RWPE1 (cell line): ENCODE measurements at regions not wholly inside any gene's neighbourhood (a gene's known extent, or its start where the extent isn't known, plus 50 kb on each side); places are given as distances from the start of the nearest gene placed in this dataset.

Source experiments
- CTCF ChIA-PET: fragments of 350-600 bp; sonication (Branson Sonifier 250); formaldehyde crosslinking; extraction: SDS; loops from one replicate; lab custom pipeline; 2021; lab: Yijun Ruan, JAX
- POLR2A ChIA-PET: fragments of 400-600 bp; formaldehyde crosslinking; extraction: SDS; loops from one replicate; lab custom pipeline; 2020; ENCODE audit warnings: antibody characterized with exemption; ENCODE audit not compliant: low non-redundant PET; lab: Yijun Ruan, JAX
- DNase-seq: peaks from one replicate; pipeline ENCODE4 v3.0.0; 2012; ENCODE audit warnings: low spot score
- H3K27ac ChIP-seq: fragments of 450-650 bp; 2 replicates; pipeline ENCODE4 v1.5.1; 2017
- CTCF ChIP-seq: fragments of 450-650 bp; conservative IDR thresholded peaks from 2 replicates; pipeline ENCODE4 v1.5.1; 2017; ENCODE audit warnings: low read depth, mild to moderate bottlenecking

- DNase-seq: peak; percentile 73
- no peak overlapping the region for H3K27ac ChIP-seq
- TF ChIP-seq CTCF: no peak
- CTCF ChIA-PET: no interaction called here
- POLR2A ChIA-PET: no interaction called here
Measured at GRCh38 chr11:105244160-105244825, 104.7 kb upstream of the CARD18 start.

- no peak for DNase-seq
- no peak for TF ChIP-seq CTCF
- no peak overlapping the region for H3K27ac ChIP-seq
- POLR2A ChIA-PET: no interaction called here
- CTCF ChIA-PET: no interaction called here
Measured at GRCh38 chr11:105241136-105241535, 101.6 kb upstream of the CARD18 start.

- POLR2A ChIA-PET: no interaction called here
- DNase-seq: no peak
- CTCF ChIA-PET: interaction anchor here (0.6 kb wide), 2 partner anchors 27 to 1295 kb away, joined by 3 to 5 read pairs; no protein-coding TSS in a partner anchor
Measured at GRCh38 chr11:105236664-105237063, 97.1 kb upstream of the CARD18 start.

GRCh38 chr11:105233285-105233684 is 93.7 kb upstream of the CARD18 start:
- no peak for DNase-seq
- no peak for TF ChIP-seq CTCF
- POLR2A ChIA-PET: no interaction called here
- CTCF ChIA-PET: interaction anchor here (0.6 kb wide), 1 partner anchor 9 kb away, joined by 3 read pairs; no protein-coding TSS in a partner anchor
- H3K27ac ChIP-seq: no peak overlapping the region

More at GRCh38 chr11:105236664-105237063, 97.1 kb upstream of the CARD18 start:
- H3K27ac ChIP-seq: no peak overlapping the region
- TF ChIP-seq CTCF: no peak

- CTCF ChIA-PET: no interaction called here
- no peak overlapping the region for H3K27ac ChIP-seq
- DNase-seq: no peak
- POLR2A ChIA-PET: no interaction called here
- no peak for TF ChIP-seq CTCF
Measured at GRCh38 chr11:105232021-105232420, 92.5 kb upstream of the CARD18 start.

- DNase-seq: peak; percentile 17
- no peak overlapping the region for H3K27ac ChIP-seq
- CTCF ChIA-PET: no interaction called here
- TF ChIP-seq CTCF: no peak
- POLR2A ChIA-PET: no interaction called here
Measured at GRCh38 chr11:105230586-105230985, 91.0 kb upstream of the CARD18 start.
